HG03196 (cell line): ENCODE measurements at regions not wholly inside any gene's neighbourhood (a gene's known extent, or its start where the extent isn't known, plus 50 kb on each side); places are given as distances from the start of the nearest gene placed in this dataset.

Experiments
- ATAC-seq: cut with Tn5 transposase; IDR thresholded peaks from one replicate; pipeline ENCODE4 v1.9.1; 2021; ENCODE audit not compliant: unreplicated experiment

- ATAC-seq, result no peak
Measured at GRCh38 chr13:40271931-40272775, 394.3 kb downstream of the FOXO1 start.

GRCh38 chr13:40272776-40273139 lies 393.7 kb downstream of the FOXO1 start:
- no peak for ATAC-seq

- ATAC-seq, result no peak
Measured at GRCh38 chr13:40273253-40274025, 393.0 kb downstream of the FOXO1 start.

GRCh38 chr13:40274103-40274502 lies 392.3 kb downstream of the FOXO1 start:
- ATAC-seq, result no peak

GRCh38 chr13:40275155-40275554 lies 391.3 kb downstream of the FOXO1 start:
- ATAC-seq, result no peak

GRCh38 chr13:40275636-40276035 lies 390.8 kb downstream of the FOXO1 start:
- no peak for ATAC-seq

GRCh38 chr13:40283666-40284065 lies 382.8 kb downstream of the FOXO1 start:
- no peak for ATAC-seq

- ATAC-seq, result no peak
Measured at GRCh38 chr13:40285634-40286033, 380.8 kb downstream of the FOXO1 start.

- ATAC-seq, result no peak
Measured at GRCh38 chr13:40287428-40287827, 379.0 kb downstream of the FOXO1 start.

GRCh38 chr13:40288259-40288658 lies 378.2 kb downstream of the FOXO1 start:
- no peak for ATAC-seq

- ATAC-seq, result no peak
Measured at GRCh38 chr13:40290758-40291157, 375.7 kb downstream of the FOXO1 start.

GRCh38 chr13:40292108-40292507 lies 374.3 kb downstream of the FOXO1 start:
- ATAC-seq, result no peak

- ATAC-seq, result no peak
Measured at GRCh38 chr13:40292536-40292935, 373.9 kb downstream of the FOXO1 start.

- no peak for ATAC-seq
Measured at GRCh38 chr13:40302351-40302750, 364.1 kb downstream of the FOXO1 start.

GRCh38 chr13:40304391-40304790 lies 362.1 kb downstream of the FOXO1 start:
- ATAC-seq, result no peak

GRCh38 chr13:40306817-40307216 lies 359.6 kb downstream of the FOXO1 start:
- ATAC-seq, result no peak

- ATAC-seq, result no peak
Measured at GRCh38 chr13:40309881-40310280, 356.6 kb downstream of the FOXO1 start.

GRCh38 chr13:40311356-40312101 lies 354.9 kb downstream of the FOXO1 start:
- ATAC-seq, result no peak

- ATAC-seq, result no peak
Measured at GRCh38 chr13:40313269-40314200, 352.9 kb downstream of the FOXO1 start.

GRCh38 chr13:40315416-40316064 lies 350.9 kb downstream of the FOXO1 start:
- no peak for ATAC-seq
